ENCODE measurements at regions not wholly inside any gene's neighbourhood (a gene's known extent, or its start where the extent isn't known, plus 50 kb on each side); places are given as distances from the start of the nearest gene placed in this dataset.

DNA sequence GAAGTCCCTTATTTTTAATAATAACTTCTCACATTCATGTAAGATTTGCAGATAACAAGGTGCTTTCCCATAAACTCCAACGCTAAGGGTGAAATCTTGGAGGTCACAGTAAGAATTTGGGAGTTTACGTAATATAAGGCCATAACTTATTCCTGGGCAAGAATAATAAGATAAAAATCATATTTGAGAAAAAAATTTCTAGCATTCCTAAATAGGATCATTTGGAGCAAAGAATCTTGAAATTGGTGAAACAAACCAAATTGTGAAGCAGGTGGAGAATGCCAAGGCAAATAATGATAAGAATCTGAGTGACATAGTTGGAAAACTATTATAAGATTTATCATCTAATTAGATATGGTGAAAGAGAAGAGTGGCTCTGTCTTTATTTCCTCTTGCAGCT is 50.4 kb upstream of the FGF16 start:
- TF ChIP-seq EP300 (IDR thresholded peaks at IDR 0.05; ENCODE audit: borderline replicate concordance), result no peak
- TF ChIP-seq TAF1 (IDR thresholded peaks at IDR 0.05; ENCODE audit: low read depth), result no peak
- no peak for TF ChIP-seq RAD21 (IDR thresholded peaks at IDR 0.05; ENCODE audit: low read depth)
- no peak for TF ChIP-seq CEBPB (IDR thresholded peaks at IDR 0.05)
- TF ChIP-seq, protein P1, sequence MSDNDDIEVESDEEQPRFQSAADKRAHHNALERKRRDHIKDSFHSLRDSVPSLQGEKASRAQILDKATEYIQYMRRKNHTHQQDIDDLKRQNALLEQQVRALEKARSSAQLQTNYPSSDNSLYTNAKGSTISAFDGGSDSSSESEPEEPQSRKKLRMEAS (IDR thresholded peaks at IDR 0.05), result no peak
- no peak for TF ChIP-seq CREB1 (IDR thresholded peaks at IDR 0.05; ENCODE audit: low read depth)
- no peak for TF ChIP-seq FOXM1 (IDR thresholded peaks at IDR 0.05; ENCODE audit: borderline replicate concordance, low read depth)
